Activated CD4-positive, alpha-beta memory T cell treated with anti-CD3 and anti-CD28 coated beads for 36 hours (primary cell): ENCODE measurements at regions not wholly inside any gene's neighbourhood (a gene's known extent, or its start where the extent isn't known, plus 50 kb on each side); places are given as distances from the start of the nearest gene placed in this dataset.

Source experiments
- CTCF ChIA-PET: fragments of 350-600 bp; sonication (Branson Sonifier 250); formaldehyde crosslinking; loops from one replicate; lab custom pipeline; 2021; ENCODE audit warnings: antibody characterized with exemption, inconsistent platforms; lab: Charles Lee
- POLR2A ChIA-PET: fragments of 350-600 bp; sonication (Branson Sonifier 250); formaldehyde crosslinking; loops from one replicate; lab custom pipeline; 2021; ENCODE audit warnings: antibody characterized with exemption; lab: Charles Lee
- DNase-seq: peaks from one replicate; pipeline ENCODE4 v3.0.0-alpha.2; 2020
- H3K27ac Mint-ChIP-seq: one replicate; pipeline ENCODE4 v1.8.0; 2021; ENCODE audit warnings: mixed read lengths
- H3K27me3 Mint-ChIP-seq: one replicate; pipeline ENCODE4 v1.8.0; 2021; ENCODE audit warnings: mixed read lengths
- H3K36me3 Mint-ChIP-seq: one replicate; pipeline ENCODE4 v1.8.0; 2021; ENCODE audit warnings: mixed read lengths
- H3K4me1 Mint-ChIP-seq: one replicate; pipeline ENCODE4 v1.8.0; 2021; ENCODE audit warnings: low read depth, mixed read lengths
- H3K4me3 Mint-ChIP-seq: one replicate; pipeline ENCODE4 v1.8.0; 2021; ENCODE audit warnings: mild to moderate bottlenecking, mixed read lengths
- H3K9me3 Mint-ChIP-seq: one replicate; pipeline ENCODE4 v1.8.0; 2021; ENCODE audit warnings: mixed read lengths
- intact Hi-C: fragments of 100-400 bp; cut with micrococcal nuclease; formaldehyde crosslinking; loops from one replicate; pipeline ENCODE4 v1.15.1; 2023

- peaks cover 4% of the 10 kb centered on the region for H3K27me3 Mint-ChIP-seq
- H3K27ac Mint-ChIP-seq = no peak overlapping the region
- H3K36me3 Mint-ChIP-seq = no peaks in the 10 kb centered on the region
- ChIA-PET CTCF (no interaction called here), POLR2A (no interaction called here)
- no peak for DNase-seq
- intact Hi-C loops = no loop called here
- H3K9me3 Mint-ChIP-seq = no peaks in the 10 kb centered on the region
- H3K4me1 Mint-ChIP-seq = no peaks in the 10 kb centered on the region
- no peak overlapping the region for H3K4me3 Mint-ChIP-seq
These were observed 113.9 kb upstream of the IMMP2L start for GRCh38 chr7:111676167-111676566.

GRCh38 chr7:111672901-111673300 lies 110.6 kb upstream of the IMMP2L start:
- POLR2A ChIA-PET = no interaction called here
- H3K27ac Mint-ChIP-seq = no peak overlapping the region
- intact Hi-C loops = no loop called here
- no peak overlapping the region for H3K4me3 Mint-ChIP-seq
- H3K4me1 Mint-ChIP-seq = no peaks in the 10 kb centered on the region
- CTCF ChIA-PET = no interaction called here
- DNase-seq = no peak
- H3K9me3 Mint-ChIP-seq = no peaks in the 10 kb centered on the region
- H3K27me3 Mint-ChIP-seq = peaks cover 8% of the 10 kb centered on the region
- H3K36me3 Mint-ChIP-seq = no peaks in the 10 kb centered on the region

GRCh38 chr7:111671927-111672326 lies 109.6 kb upstream of the IMMP2L start:
- DNase-seq = no peak
- Mint-ChIP-seq H3K4me1 (no peaks in the 10 kb centered on the region), H3K9me3 (no peaks in the 10 kb centered on the region), H3K36me3 (no peaks in the 10 kb centered on the region), H3K27ac (no peak overlapping the region), H3K4me3 (no peak overlapping the region), H3K27me3 (peaks cover 8% of the 10 kb centered on the region)
- intact Hi-C loops = no loop called here
- POLR2A ChIA-PET = no interaction called here
- CTCF ChIA-PET = no interaction called here

- Mint-ChIP-seq H3K4me1 (no peaks in the 10 kb centered on the region), H3K4me3 (no peak overlapping the region), H3K27ac (no peak overlapping the region), H3K36me3 (no peaks in the 10 kb centered on the region), H3K9me3 (no peaks in the 10 kb centered on the region), H3K27me3 (peaks cover 7% of the 10 kb centered on the region)
- intact Hi-C loops = no loop called here
- CTCF ChIA-PET = no interaction called here
- no peak for DNase-seq
- POLR2A ChIA-PET = no interaction called here
These were observed 106.4 kb upstream of the IMMP2L start for GRCh38 chr7:111668711-111669110.

- POLR2A ChIA-PET = no interaction called here
- no peaks in the 10 kb centered on the region for H3K4me1 Mint-ChIP-seq
- intact Hi-C loops = no loop called here
- no peak for DNase-seq
- H3K4me3 Mint-ChIP-seq = no peak overlapping the region
- peaks cover 4% of the 10 kb centered on the region for H3K27me3 Mint-ChIP-seq
- no peak overlapping the region for H3K27ac Mint-ChIP-seq
- H3K36me3 Mint-ChIP-seq = no peaks in the 10 kb centered on the region
- CTCF ChIA-PET = no interaction called here
- no peaks in the 10 kb centered on the region for H3K9me3 Mint-ChIP-seq
These were observed 105.2 kb upstream of the IMMP2L start for GRCh38 chr7:111667488-111667887.

- H3K36me3 Mint-ChIP-seq = no peaks in the 10 kb centered on the region
- DNase-seq = no peak
- no peak overlapping the region for H3K4me3 Mint-ChIP-seq
- intact Hi-C loops = no loop called here
- ChIA-PET POLR2A (no interaction called here), CTCF (interaction anchor here (0.6 to 1.0 kb wide), 2 partner anchors 75 to 389 kb away, joined by 3 read pairs; no protein-coding TSS in a partner anchor)
- H3K9me3 Mint-ChIP-seq = no peaks in the 10 kb centered on the region
- peaks cover 4% of the 10 kb centered on the region for H3K27me3 Mint-ChIP-seq
- no peaks in the 10 kb centered on the region for H3K4me1 Mint-ChIP-seq
- no peak overlapping the region for H3K27ac Mint-ChIP-seq
These were observed 104.0 kb upstream of the IMMP2L start for GRCh38 chr7:111666260-111666659.

GRCh38 chr7:111663771-111664170 lies 101.5 kb upstream of the IMMP2L start:
- Mint-ChIP-seq H3K9me3 (no peaks in the 10 kb centered on the region), H3K36me3 (no peaks in the 10 kb centered on the region), H3K27me3 (no peaks in the 10 kb centered on the region), H3K27ac (no peak overlapping the region), H3K4me3 (no peak overlapping the region), H3K4me1 (no peaks in the 10 kb centered on the region)
- POLR2A ChIA-PET = no interaction called here
- DNase-seq = no peak
- intact Hi-C loops = no loop called here
- CTCF ChIA-PET = no interaction called here

GRCh38 chr7:111662386-111662785 lies 100.1 kb upstream of the IMMP2L start:
- intact Hi-C loops = no loop called here
- POLR2A ChIA-PET = no interaction called here
- no peak for DNase-seq
- CTCF ChIA-PET = no interaction called here
- Mint-ChIP-seq H3K27me3 (peaks cover 2% of the 10 kb centered on the region), H3K36me3 (no peaks in the 10 kb centered on the region), H3K27ac (no peak overlapping the region), H3K4me1 (no peaks in the 10 kb centered on the region), H3K9me3 (no peaks in the 10 kb centered on the region), H3K4me3 (no peak overlapping the region)

GRCh38 chr7:111660478-111660877 lies 98.2 kb upstream of the IMMP2L start:
- DNase-seq = no peak
- intact Hi-C loops = no loop called here
- no peak overlapping the region for H3K27ac Mint-ChIP-seq
- CTCF ChIA-PET = no interaction called here
- H3K36me3 Mint-ChIP-seq = no peaks in the 10 kb centered on the region
- H3K4me1 Mint-ChIP-seq = no peaks in the 10 kb centered on the region
- H3K27me3 Mint-ChIP-seq = peaks cover 4% of the 10 kb centered on the region
- H3K9me3 Mint-ChIP-seq = no peaks in the 10 kb centered on the region
- no peak overlapping the region for H3K4me3 Mint-ChIP-seq
- POLR2A ChIA-PET = no interaction called here

- Mint-ChIP-seq H3K4me1 (no peaks in the 10 kb centered on the region), H3K27me3 (peaks cover 6% of the 10 kb centered on the region), H3K9me3 (no peaks in the 10 kb centered on the region), H3K36me3 (no peaks in the 10 kb centered on the region), H3K27ac (no peak overlapping the region), H3K4me3 (no peak overlapping the region)
- CTCF ChIA-PET = no interaction called here
- intact Hi-C loops = no loop called here
- no peak for DNase-seq
- POLR2A ChIA-PET = no interaction called here
These were observed 96.3 kb upstream of the IMMP2L start for GRCh38 chr7:111658546-111658945.

- H3K27me3 Mint-ChIP-seq = peaks cover 6% of the 10 kb centered on the region
These were observed 94.7 kb upstream of the IMMP2L start for GRCh38 chr7:111657018-111657417.

GRCh38 chr7:111654343-111654742 lies 92.1 kb upstream of the IMMP2L start:
- Mint-ChIP-seq H3K4me3 (no peak overlapping the region), H3K9me3 (peaks cover 2% of the 10 kb centered on the region), H3K27ac (no peak overlapping the region), H3K27me3 (peaks cover 6% of the 10 kb centered on the region), H3K4me1 (no peaks in the 10 kb centered on the region), H3K36me3 (no peaks in the 10 kb centered on the region)
- CTCF ChIA-PET = no interaction called here
- DNase-seq = no peak
- POLR2A ChIA-PET = no interaction called here
- intact Hi-C loops = no loop called here

More at GRCh38 chr7:111657018-111657417, 94.7 kb upstream of the IMMP2L start:
- Mint-ChIP-seq H3K4me1 (no peaks in the 10 kb centered on the region), H3K36me3 (no peaks in the 10 kb centered on the region), H3K9me3 (peaks cover 2% of the 10 kb centered on the region), H3K27ac (no peak overlapping the region), H3K4me3 (no peak overlapping the region)
- CTCF ChIA-PET = no interaction called here
- intact Hi-C loops = no loop called here
- POLR2A ChIA-PET = no interaction called here
- no peak for DNase-seq

GRCh38 chr7:111653846-111654245 lies 91.6 kb upstream of the IMMP2L start:
- Mint-ChIP-seq H3K4me3 (no peak overlapping the region), H3K36me3 (no peaks in the 10 kb centered on the region), H3K4me1 (no peaks in the 10 kb centered on the region), H3K27me3 (peaks cover 6% of the 10 kb centered on the region), H3K9me3 (peaks cover 2% of the 10 kb centered on the region), H3K27ac (no peak overlapping the region)
- no peak for DNase-seq
- ChIA-PET CTCF (no interaction called here), POLR2A (interaction anchor here (0.6 kb wide), 1 partner anchor 134 kb away, joined by 3 read pairs; no protein-coding TSS in a partner anchor)
- intact Hi-C loops = no loop called here
